GM18868 (cell line): ENCODE measurements at regions not wholly inside any gene's neighbourhood (a gene's known extent, or its start where the extent isn't known, plus 50 kb on each side); places are given as distances from the start of the nearest gene placed in this dataset.
"Not testable (repeated sequence)": the region's sequence is repeated elsewhere in the genome, so short reads cannot be mapped to it uniquely, and the experiment has no call there.

Experiments
- ATAC-seq: cut with Tn5 transposase; IDR thresholded peaks from one replicate; pipeline ENCODE4 v1.9.1; 2021; ENCODE audit warnings: mild to moderate bottlenecking, moderate library complexity; ENCODE audit not compliant: unreplicated experiment

GRCh38 chr18:52227536-52227935 lies 112.5 kb upstream of the DCC start:
- no peak for ATAC-seq

- ATAC-seq = no peak
Observed at GRCh38 chr18:52228166-52228565, 111.8 kb upstream of the DCC start.

- no peak for ATAC-seq
Observed at GRCh38 chr18:52236131-52236530, 103.9 kb upstream of the DCC start.

GRCh38 chr18:52237551-52237950 lies 102.4 kb upstream of the DCC start:
- no peak for ATAC-seq

GRCh38 chr18:52242711-52243110 lies 97.3 kb upstream of the DCC start:
- no peak for ATAC-seq

- ATAC-seq = no peak
Observed at GRCh38 chr18:52244658-52245057, 95.3 kb upstream of the DCC start.

GRCh38 chr18:52254367-52254766 lies 85.6 kb upstream of the DCC start:
- ATAC-seq = no peak

GRCh38 chr18:52257417-52257816 lies 82.6 kb upstream of the DCC start:
- not testable (repeated sequence) for ATAC-seq

- no peak for ATAC-seq
Observed at GRCh38 chr18:52275817-52276216, 64.2 kb upstream of the DCC start.

GRCh38 chr18:52277785-52278184 lies 62.2 kb upstream of the DCC start:
- no peak for ATAC-seq

GRCh38 chr18:52278191-52278590 lies 61.8 kb upstream of the DCC start:
- ATAC-seq = no peak

- no peak for ATAC-seq
Observed at GRCh38 chr18:52280702-52281101, 59.3 kb upstream of the DCC start.

GRCh38 chr18:52283927-52284326 lies 56.1 kb upstream of the DCC start:
- ATAC-seq = no peak

- ATAC-seq = no peak
Observed at GRCh38 chr18:52286675-52287074, 53.3 kb upstream of the DCC start.

GRCh38 chr18:52287151-52287550 lies 52.8 kb upstream of the DCC start:
- no peak for ATAC-seq

- peak; percentile 81 for ATAC-seq
Observed at GRCh38 chr18:52288403-52289004, 51.5 kb upstream of the DCC start.

- ATAC-seq = no peak
Observed at GRCh38 chr18:52289392-52289791, 50.6 kb upstream of the DCC start.
